ENCODE measurements at regions not wholly inside any gene's neighbourhood (a gene's known extent, or its start where the extent isn't known, plus 50 kb on each side); places are given as distances from the start of the nearest gene placed in this dataset.

DNA sequence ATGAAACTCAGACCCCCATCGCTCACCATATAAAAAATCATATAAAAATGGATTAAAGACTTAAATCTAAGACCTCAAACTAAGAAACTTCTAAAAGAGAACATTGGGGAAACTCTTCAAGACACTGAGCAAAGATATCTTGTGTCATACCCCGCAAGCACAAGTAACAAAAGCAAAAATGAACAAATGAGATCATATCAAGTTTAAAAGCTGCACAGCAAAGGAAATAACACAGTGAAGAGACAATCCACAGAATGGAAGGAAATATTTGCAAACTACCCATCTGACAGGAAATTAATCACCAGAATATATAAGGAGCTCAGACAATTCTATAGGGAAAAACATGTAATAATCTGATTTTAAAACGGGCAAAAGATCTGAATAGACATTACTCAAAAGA lies 808.3 kb downstream of the LIG4 start:
- Histone ChIP-seq H4K20me1 (ENCODE audit: control insufficient read depth, insufficient read depth, insufficient read length) (no peaks in the 10 kb centered on the region), H2BK12ac (ENCODE audit: insufficient read length, low read depth, low read length) (no peak overlapping the region), H3K4me2 (ENCODE audit: insufficient read depth, insufficient read length, low read length) (no peak overlapping the region), H3K4me1 (ENCODE audit: insufficient read depth, low read length) (no peaks in the 10 kb centered on the region), H3K27ac (ENCODE audit: insufficient read length, low read depth, low read length) (no peak overlapping the region), H2AK5ac (ENCODE audit: insufficient read length, low read length) (no peak overlapping the region), H3T11ph (ENCODE audit: low read length) (no peak overlapping the region), H3K9me3 (ENCODE audit: control insufficient read depth, low read depth, low read length) (no peaks in the 10 kb centered on the region), H3K4ac (ENCODE audit: low read depth, low read length) (no peak overlapping the region), H3K14ac (ENCODE audit: insufficient read depth, low read length) (no peak overlapping the region), H3K79me1 (ENCODE audit: insufficient read depth, low read depth, low read length, poor library complexity, severe bottlenecking) (no peaks in the 10 kb centered on the region), H2BK20ac (ENCODE audit: low read depth, low read length, poor library complexity, severe bottlenecking) (no peak overlapping the region), H3K23me2 (ENCODE audit: insufficient read length, low read depth, low read length, poor library complexity, severe bottlenecking) (no peaks in the 10 kb centered on the region), H3K56ac (ENCODE audit: insufficient read length, low read depth, low read length) (no peak overlapping the region), H3K9ac (ENCODE audit: extremely low read depth, insufficient read length, low read length) (no peak overlapping the region), H3K23ac (ENCODE audit: insufficient read length, low read depth, low read length) (no peak overlapping the region), H3K79me2 (ENCODE audit: insufficient read depth, low read length) (no peaks in the 10 kb centered on the region), H3K18ac (ENCODE audit: insufficient read length, low read depth, low read length) (no peak overlapping the region), H2AFZ (ENCODE audit: low read length) (no peak overlapping the region), H2BK120ac (ENCODE audit: low read depth, low read length, poor library complexity, severe bottlenecking) (no peak overlapping the region), H2BK15ac (ENCODE audit: low read depth, low read length) (no peak overlapping the region), H4K8ac (replicated peaks; ENCODE audit: insufficient read length, low read depth, low read length) (no peak overlapping the region), H2BK5ac (ENCODE audit: insufficient read length, low read length) (no peak overlapping the region), H4K91ac (ENCODE audit: insufficient read length, low read depth, low read length) (no peak overlapping the region), H4K5ac (ENCODE audit: insufficient read length, low read depth, low read length) (no peak overlapping the region), H3K27me3 (ENCODE audit: insufficient read depth, low read length) (no peaks in the 10 kb centered on the region)
- H3K36me3 Mint-ChIP-seq (ENCODE audit: insufficient read depth in 1 of 3, low read depth in 3 of 3), result no peaks in the 10 kb centered on the region
- no peak overlapping the region for H3K27ac Mint-ChIP-seq
- DNase-seq, result no peak
- TF ChIP-seq, protein P1, sequence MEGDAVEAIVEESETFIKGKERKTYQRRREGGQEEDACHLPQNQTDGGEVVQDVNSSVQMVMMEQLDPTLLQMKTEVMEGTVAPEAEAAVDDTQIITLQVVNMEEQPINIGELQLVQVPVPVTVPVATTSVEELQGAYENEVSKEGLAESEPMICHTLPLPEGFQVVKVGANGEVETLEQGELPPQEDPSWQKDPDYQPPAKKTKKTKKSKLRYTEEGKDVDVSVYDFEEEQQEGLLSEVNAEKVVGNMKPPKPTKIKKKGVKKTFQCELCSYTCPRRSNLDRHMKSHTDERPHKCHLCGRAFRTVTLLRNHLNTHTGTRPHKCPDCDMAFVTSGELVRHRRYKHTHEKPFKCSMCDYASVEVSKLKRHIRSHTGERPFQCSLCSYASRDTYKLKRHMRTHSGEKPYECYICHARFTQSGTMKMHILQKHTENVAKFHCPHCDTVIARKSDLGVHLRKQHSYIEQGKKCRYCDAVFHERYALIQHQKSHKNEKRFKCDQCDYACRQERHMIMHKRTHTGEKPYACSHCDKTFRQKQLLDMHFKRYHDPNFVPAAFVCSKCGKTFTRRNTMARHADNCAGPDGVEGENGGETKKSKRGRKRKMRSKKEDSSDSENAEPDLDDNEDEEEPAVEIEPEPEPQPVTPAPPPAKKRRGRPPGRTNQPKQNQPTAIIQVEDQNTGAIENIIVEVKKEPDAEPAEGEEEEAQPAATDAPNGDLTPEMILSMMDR (conservative IDR thresholded peaks at IDR 0.05), result no peak
- no peaks in the 10 kb centered on the region for H3K4me1 Mint-ChIP-seq
- H3K27me3 Mint-ChIP-seq (ENCODE audit: low read depth), result no peaks in the 10 kb centered on the region
- H3K9me3 Mint-ChIP-seq, result no peaks in the 10 kb centered on the region
- WGBS (ENCODE audit: extremely low coverage, insufficient read length, low lambda C conversion rate), result no CpG with 5 or more reads among the region's 3 CpGs
- H3K4me3 Mint-ChIP-seq, result no peak overlapping the region

Measured in H9 (cell line).